Neuronal stem cell (in vitro differentiated cells): ENCODE measurements at regions not wholly inside any gene's neighbourhood (a gene's known extent, or its start where the extent isn't known, plus 50 kb on each side); places are given as distances from the start of the nearest gene placed in this dataset.

Experiments used
- DNase-seq: peaks from one replicate; pipeline ENCODE4 v3.0.0-alpha.2; 2013; ENCODE audit warnings: low spot score
- H2AFZ ChIP-seq: one replicate; pipeline ENCODE4 v1.6.1; 2013; ENCODE audit warnings: mild to moderate bottlenecking, low read length, inconsistent platforms
- H2AK5ac ChIP-seq: 2 replicates; pipeline ENCODE4 v1.6.1; 2013; ENCODE audit warnings: low read depth, mild to moderate bottlenecking, inconsistent platforms, low read length, moderate library complexity, mixed read lengths
- H2BK120ac ChIP-seq: 2 replicates; pipeline ENCODE4 v1.6.1; 2013; ENCODE audit warnings: low read depth, mild to moderate bottlenecking, inconsistent platforms, low read length, moderate library complexity, mixed read lengths
- H2BK12ac ChIP-seq: one replicate; pipeline ENCODE4 v1.6.1; 2013; ENCODE audit warnings: low read length, inconsistent platforms
- H2BK15ac ChIP-seq: 2 replicates; pipeline ENCODE4 v1.6.1; 2013; ENCODE audit warnings: mild to moderate bottlenecking, low read length, inconsistent platforms, mixed read lengths
- H2BK5ac ChIP-seq: one replicate; pipeline ENCODE4 v1.6.1; 2013; ENCODE audit warnings: inconsistent platforms, mild to moderate bottlenecking, low read length, moderate library complexity
- H3K14ac ChIP-seq: one replicate; pipeline ENCODE4 v1.6.1; 2013; ENCODE audit warnings: low read length, inconsistent platforms
- H3K18ac ChIP-seq: 2 replicates; pipeline ENCODE4 v1.6.1; 2013; ENCODE audit warnings: low read length, inconsistent platforms
- H3K23ac ChIP-seq: 2 replicates; pipeline ENCODE4 v1.6.1; 2013; ENCODE audit warnings: low read depth, mild to moderate bottlenecking, mixed read lengths, low read length, inconsistent platforms; ENCODE audit not compliant: poor library complexity
- H3K27ac ChIP-seq: replicated peaks from 3 replicates; pipeline ENCODE4 v1.5.1; 2013; ENCODE audit warnings: low read length, inconsistent platforms
- H3K27me3 ChIP-seq, 3 experiments: 2 replicates each; pipeline ENCODE4 v1.6.1; 2013; ENCODE audit warnings: low read length in 3 of 3, mild to moderate bottlenecking in 2 of 3, inconsistent platforms in 1 of 3, low read depth in 1 of 3, mixed read lengths in 1 of 3, moderate library complexity in 1 of 3; ENCODE audit not compliant: control insufficient read depth in 3 of 3, insufficient read depth in 3 of 3
- H3K36me3 ChIP-seq, 2 donors: replicated peaks in 1 of 2; 2 replicates each; pipeline ENCODE4 v1.6.1; 2013; ENCODE audit warnings: low read length in 2 of 2; ENCODE audit not compliant: control insufficient read depth in 2 of 2, insufficient read depth in 2 of 2
- H3K4ac ChIP-seq: 2 replicates; pipeline ENCODE4 v1.6.1; 2013; ENCODE audit warnings: inconsistent platforms, mild to moderate bottlenecking, low read length, moderate library complexity
- H3K4me1 ChIP-seq, 2 donors: 1 replicate in 1 of 2; 2 replicates in 1 of 2; pipeline ENCODE4 v1.6.1; 2013; ENCODE audit warnings: low read length in 2 of 2, low read depth in 1 of 2; ENCODE audit not compliant: control insufficient read depth in 2 of 2, insufficient read depth in 1 of 2
- H3K4me2 ChIP-seq: one replicate; pipeline ENCODE4 v1.6.1; 2013; ENCODE audit warnings: mild to moderate bottlenecking, low read length, inconsistent platforms; ENCODE audit not compliant: insufficient read depth, poor library complexity, severe bottlenecking
- H3K4me3 ChIP-seq, 2 donors: 2 replicates each; pipeline ENCODE4 v1.5.1; 2013; ENCODE audit warnings: low read length in 2 of 2, mild to moderate bottlenecking in 2 of 2, inconsistent platforms in 1 of 2, moderate library complexity in 1 of 2
- H3K79me1 ChIP-seq: one replicate; pipeline ENCODE4 v1.6.1; 2013; ENCODE audit warnings: low read depth, mild to moderate bottlenecking, inconsistent platforms, low read length, moderate library complexity
- H3K9ac ChIP-seq: one replicate; pipeline ENCODE4 v1.6.1; 2013; ENCODE audit warnings: mild to moderate bottlenecking, low read depth, low read length, inconsistent platforms; ENCODE audit not compliant: poor library complexity
- H3K9me3 ChIP-seq, 2 donors: replicated peaks in 1 of 2; 2 replicates each; pipeline versions ENCODE3 to v1.6.1; 2013; ENCODE audit warnings: low read length in 2 of 2, mild to moderate bottlenecking in 2 of 2, inconsistent platforms in 1 of 2, low read depth in 1 of 2, mixed read lengths in 1 of 2, moderate library complexity in 1 of 2; ENCODE audit not compliant: control insufficient read depth in 2 of 2, insufficient read depth in 1 of 2
- H4K8ac ChIP-seq: one replicate; pipeline ENCODE4 v1.6.1; 2013; ENCODE audit warnings: low read depth, mild to moderate bottlenecking, inconsistent platforms, low read length, moderate library complexity
- H4K91ac ChIP-seq: one replicate; pipeline ENCODE4 v1.6.1; 2013; ENCODE audit warnings: low read length, low read depth, mild to moderate bottlenecking, inconsistent platforms; ENCODE audit not compliant: poor library complexity
- WGBS, 2 donors: extraction: QIAGEN DNeasy Blood & Tissue Kit; methylation state at CpG; one replicate each; pipeline ENCODE4 v1.1.7; 2013; ENCODE audit warnings: missing lambda C conversion rate in 2 of 2, mixed read lengths in 1 of 2; ENCODE audit not compliant: insufficient read length in 2 of 2, insufficient replicate concordance in 1 of 2; ENCODE audit errors: extremely low coverage in 2 of 2; 5-methylcytosine and 5-hydroxymethylcytosine counted together

DNA sequence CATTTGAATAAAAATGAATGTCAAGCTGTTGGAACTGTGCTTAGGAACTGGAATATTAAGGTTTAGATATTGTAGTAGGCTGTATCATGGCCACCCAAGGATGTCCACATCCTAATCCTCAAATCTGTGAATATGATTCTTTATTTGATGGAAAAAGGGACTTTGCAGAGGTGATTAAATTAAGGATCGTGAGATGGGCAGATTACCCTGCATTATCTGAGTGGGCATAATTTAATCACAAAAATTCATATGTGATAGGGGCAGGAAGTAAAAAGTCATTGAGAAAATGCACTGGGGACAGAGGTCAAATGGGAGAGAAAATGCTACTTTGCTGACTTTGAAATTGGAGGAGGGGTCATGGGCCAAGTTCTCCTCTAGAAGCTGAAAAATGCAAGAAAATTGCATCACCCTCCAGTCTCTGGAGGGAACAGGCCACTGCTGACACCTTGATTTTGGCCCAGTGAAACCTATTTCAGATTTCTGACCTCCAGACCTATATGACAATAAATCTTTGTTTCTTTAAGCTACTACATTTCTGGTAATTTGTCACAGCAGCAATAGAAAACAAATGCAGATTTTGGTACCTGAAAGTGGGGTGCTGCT is 521.4 kb downstream of the PCDH7 start:
- peaks cover 7 to 12% of the 10 kb centered on the region in 2 donors for H3K9me3 ChIP-seq
- no peak overlapping the region for H3K4me3 ChIP-seq
- H3K4me1 ChIP-seq = peaks cover 0 to 6% of the 10 kb centered on the region in 2 donors
- no peak overlapping the region for H4K91ac ChIP-seq
- no peaks in the 10 kb centered on the region for H3K36me3 ChIP-seq
- H2BK5ac ChIP-seq = no peak overlapping the region
- no peak overlapping the region for H2BK15ac ChIP-seq
- DNase-seq = no peak
- peaks cover 2% of the 10 kb centered on the region for H3K79me1 ChIP-seq
- H3K23ac ChIP-seq = no peak overlapping the region
- no peak overlapping the region for H3K18ac ChIP-seq
- no peak overlapping the region for H4K8ac ChIP-seq
- H3K27me3 ChIP-seq = no peaks in the 10 kb centered on the region
- H2BK120ac ChIP-seq = no peak overlapping the region
- H3K14ac ChIP-seq = no peak overlapping the region
- H3K9ac ChIP-seq = no peak overlapping the region
- no CpG with 5 or more reads among the region's 1 CpG for WGBS, 2 donors
- H2BK12ac ChIP-seq = no peak overlapping the region
- no peak overlapping the region for H2AK5ac ChIP-seq
- no peak overlapping the region for H3K27ac ChIP-seq
- H3K4me2 ChIP-seq = no peak overlapping the region
- H2AFZ ChIP-seq = no peak overlapping the region
- H3K4ac ChIP-seq = no peak overlapping the region

DNA sequence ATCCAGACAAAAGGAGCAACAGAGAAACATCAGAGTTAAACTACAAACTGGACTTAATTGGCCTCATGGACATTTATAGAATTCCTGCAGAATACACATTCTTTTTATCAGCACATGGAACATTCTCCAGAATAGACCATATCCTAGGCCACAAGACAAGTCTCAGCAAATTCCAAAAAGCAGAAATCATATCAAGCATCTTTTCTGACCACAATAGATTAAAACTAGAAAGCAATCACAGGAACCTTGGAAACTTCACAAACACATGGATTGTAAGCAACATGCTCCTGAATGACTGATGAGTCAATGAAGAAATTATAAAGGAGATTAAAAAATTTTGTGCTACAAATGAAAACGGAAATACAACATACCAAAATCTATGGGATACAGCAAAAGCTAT is 526.7 kb downstream of the PCDH7 start:
- no peak overlapping the region for H2AK5ac ChIP-seq
- H2BK12ac ChIP-seq = no peak overlapping the region
- no peaks in the 10 kb centered on the region for H3K27me3 ChIP-seq
- H2BK15ac ChIP-seq = no peak overlapping the region
- no peak overlapping the region for H3K4me3 ChIP-seq
- H3K27ac ChIP-seq = no peak overlapping the region
- H3K36me3 ChIP-seq = no peaks in the 10 kb centered on the region
- no peak overlapping the region for H2BK5ac ChIP-seq
- no peak overlapping the region for H2AFZ ChIP-seq
- WGBS, 2 donors = no CpG with 5 or more reads among the region's 1 CpG
- H3K18ac ChIP-seq = no peak overlapping the region
- DNase-seq = no peak
- H3K9me3 ChIP-seq = peaks cover 0 to 4% of the 10 kb centered on the region in 2 donors
- no peak overlapping the region for H3K4ac ChIP-seq
- H3K14ac ChIP-seq = no peak overlapping the region
- peaks cover 0 to under 1% of the 10 kb centered on the region in 2 donors for H3K4me1 ChIP-seq
- H4K91ac ChIP-seq = no peak overlapping the region
- H3K23ac ChIP-seq = no peak overlapping the region
- no peak overlapping the region for H3K9ac ChIP-seq
- H2BK120ac ChIP-seq = no peak overlapping the region
- no peak overlapping the region for H4K8ac ChIP-seq
- H3K4me2 ChIP-seq = no peak overlapping the region
- no peaks in the 10 kb centered on the region for H3K79me1 ChIP-seq

DNA sequence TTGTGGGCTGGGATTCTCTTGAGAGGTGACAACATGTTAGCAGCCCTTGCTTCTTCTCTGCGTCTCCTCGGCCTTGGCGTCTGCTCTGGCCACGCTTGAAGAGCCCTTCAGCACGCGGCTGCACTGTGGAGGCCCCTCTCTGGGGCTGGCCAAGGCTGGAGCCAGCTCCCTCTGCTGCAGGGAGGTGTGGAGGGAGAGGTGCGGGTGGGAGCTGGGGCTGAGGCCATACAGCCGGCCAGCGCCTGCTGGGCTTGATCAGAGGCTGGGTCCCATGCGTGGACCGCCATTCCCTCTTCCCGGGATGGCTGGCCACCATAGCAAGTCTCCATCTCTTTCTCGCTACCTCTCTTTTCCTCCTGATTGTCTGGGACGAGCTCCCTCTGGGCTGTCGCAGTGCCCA is 539.0 kb downstream of the PCDH7 start:
- no peaks in the 10 kb centered on the region for H3K4me1 ChIP-seq
- peak overlapping the region; percentile 46 for H2AK5ac ChIP-seq
- peak overlapping the region; percentile 49 for H2BK15ac ChIP-seq
- no peak overlapping the region for H3K18ac ChIP-seq
- H3K9me3 ChIP-seq = no peaks in the 10 kb centered on the region
- H3K36me3 ChIP-seq = no peaks in the 10 kb centered on the region
- no peak overlapping the region for H4K8ac ChIP-seq
- no peak overlapping the region for H3K9ac ChIP-seq
- H3K27me3 ChIP-seq = peaks cover 0 to 2% (median 0%) of the 10 kb centered on the region in 3 experiments
- no peak overlapping the region for H3K14ac ChIP-seq
- H3K23ac ChIP-seq = no peak overlapping the region
- H3K27ac ChIP-seq = no peak overlapping the region
- WGBS, 2 donors = no CpG with 5 or more reads among the region's 15 CpGs
- no peaks in the 10 kb centered on the region for H3K79me1 ChIP-seq
- H2BK5ac ChIP-seq = no peak overlapping the region
- no peak overlapping the region for H2BK12ac ChIP-seq
- H3K4me2 ChIP-seq = no peak overlapping the region
- peak overlapping the region in 1 of 2 donors; percentile 46 for H3K4me3 ChIP-seq
- H3K4ac ChIP-seq = no peak overlapping the region
- H2BK120ac ChIP-seq = no peak overlapping the region
- H2AFZ ChIP-seq = no peak overlapping the region
- no peak for DNase-seq
- H4K91ac ChIP-seq = no peak overlapping the region

- no CpG with 5 or more reads among the region's 2 CpGs for WGBS, 2 donors
- Histone ChIP-seq H2BK120ac (no peak overlapping the region), H3K4me2 (no peak overlapping the region)
Observed at GRCh38 chr4:31261632-31262031, 541.5 kb downstream of the PCDH7 start.

More at GRCh38 chr4:31261632-31262031, 541.5 kb downstream of the PCDH7 start:
- Histone ChIP-seq H3K9ac (no peak overlapping the region), H4K8ac (no peak overlapping the region), H3K4ac (no peak overlapping the region), H3K27ac (no peak overlapping the region), H3K14ac (no peak overlapping the region), H3K9me3 (no peaks in the 10 kb centered on the region), H2BK12ac (no peak overlapping the region), H3K79me1 (no peaks in the 10 kb centered on the region), H2AFZ (no peak overlapping the region), H3K27me3 (peaks cover 0 to 2% (median 0%) of the 10 kb centered on the region in 3 experiments), H2BK15ac (no peak overlapping the region), H2BK5ac (no peak overlapping the region), H3K4me1 (no peaks in the 10 kb centered on the region), H4K91ac (no peak overlapping the region), H3K18ac (no peak overlapping the region), H3K23ac (no peak overlapping the region), H2AK5ac (no peak overlapping the region), H3K36me3 (no peaks in the 10 kb centered on the region), H3K4me3 (no peak overlapping the region)
- no peak for DNase-seq
